Esophagus squamous epithelium (tissue), 4 donors: ENCODE measurements at regions not wholly inside any gene's neighbourhood (a gene's known extent, or its start where the extent isn't known, plus 50 kb on each side); places are given as distances from the start of the nearest gene placed in this dataset.

Experiments
- POLR2A ChIP-seq, 4 donors: fragments of 450-650 bp; IDR thresholded peaks; one replicate each; pipeline ENCODE4 v1.6.1; 2017; ENCODE audit warnings: antibody characterized with exemption in 4 of 4, mild to moderate bottlenecking in 4 of 4, moderate library complexity in 3 of 4
- TF ChIP-seq, protein P1 (sequence below), 6 experiments: fragments of 450-650 bp in 4 of 6; fragments of 200-600 bp in 2 of 6; sonication (generic) in 2 of 6; IDR thresholded peaks; one replicate each; pipeline ENCODE4 v1.5.1; 2016 to 2019; ENCODE audit warnings: antibody characterized with exemption in 6 of 6, mild to moderate bottlenecking in 4 of 6, moderate library complexity in 4 of 6

DNA sequence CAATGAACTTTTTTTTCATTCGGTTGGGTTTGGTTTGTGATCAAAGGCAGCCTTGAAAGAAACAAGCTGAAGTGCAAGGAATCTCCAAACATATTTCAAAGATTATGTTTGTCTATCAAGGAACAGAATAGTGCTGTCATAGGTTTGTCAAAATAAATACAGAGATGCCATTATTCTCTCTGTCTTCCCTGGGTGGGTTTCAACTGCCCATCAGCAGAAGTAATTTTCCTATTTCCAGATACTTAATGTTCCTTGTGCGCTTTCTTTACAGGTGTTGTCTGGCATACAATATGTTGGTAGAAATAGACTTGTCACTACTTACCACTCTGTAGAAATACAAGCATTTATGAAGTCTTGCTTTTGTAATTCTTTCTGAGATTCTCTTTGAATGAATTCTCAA, 294.9 kb downstream of the PDHA2 start:
- TF ChIP-seq, protein P1, sequence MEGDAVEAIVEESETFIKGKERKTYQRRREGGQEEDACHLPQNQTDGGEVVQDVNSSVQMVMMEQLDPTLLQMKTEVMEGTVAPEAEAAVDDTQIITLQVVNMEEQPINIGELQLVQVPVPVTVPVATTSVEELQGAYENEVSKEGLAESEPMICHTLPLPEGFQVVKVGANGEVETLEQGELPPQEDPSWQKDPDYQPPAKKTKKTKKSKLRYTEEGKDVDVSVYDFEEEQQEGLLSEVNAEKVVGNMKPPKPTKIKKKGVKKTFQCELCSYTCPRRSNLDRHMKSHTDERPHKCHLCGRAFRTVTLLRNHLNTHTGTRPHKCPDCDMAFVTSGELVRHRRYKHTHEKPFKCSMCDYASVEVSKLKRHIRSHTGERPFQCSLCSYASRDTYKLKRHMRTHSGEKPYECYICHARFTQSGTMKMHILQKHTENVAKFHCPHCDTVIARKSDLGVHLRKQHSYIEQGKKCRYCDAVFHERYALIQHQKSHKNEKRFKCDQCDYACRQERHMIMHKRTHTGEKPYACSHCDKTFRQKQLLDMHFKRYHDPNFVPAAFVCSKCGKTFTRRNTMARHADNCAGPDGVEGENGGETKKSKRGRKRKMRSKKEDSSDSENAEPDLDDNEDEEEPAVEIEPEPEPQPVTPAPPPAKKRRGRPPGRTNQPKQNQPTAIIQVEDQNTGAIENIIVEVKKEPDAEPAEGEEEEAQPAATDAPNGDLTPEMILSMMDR (IDR thresholded peaks at IDR 0.05) = no peak
- no peak for TF ChIP-seq POLR2A (IDR thresholded peaks at IDR 0.05)
